NB4 (cell line): ENCODE measurements at regions not wholly inside any gene's neighbourhood (a gene's known extent, or its start where the extent isn't known, plus 50 kb on each side); places are given as distances from the start of the nearest gene placed in this dataset.

Experiments
- DNase-seq: peaks from one replicate; pipeline ENCODE4 v3.0.0; 2010; ENCODE audit warnings: low read depth
- H3K4me3 ChIP-seq: one replicate; pipeline ENCODE4 v1.5.1; 2011; ENCODE audit warnings: mild to moderate bottlenecking, low read depth, low read length, moderate library complexity
- MYC ChIP-seq: IDR thresholded peaks from 2 replicates; pipeline ENCODE4 v1.6.1; 2011; ENCODE audit warnings: low read depth, low read length
- POLR2A ChIP-seq: IDR thresholded peaks from 2 replicates; pipeline ENCODE4 v1.6.1; 2011; ENCODE audit warnings: mild to moderate bottlenecking; ENCODE audit not compliant: insufficient read length; ENCODE audit errors: extremely low read depth
- TF ChIP-seq, protein P1 (sequence below): IDR thresholded peaks from one replicate; pipeline ENCODE4 v1.5.1; 2012; ENCODE audit warnings: low read depth, low read length
- TF ChIP-seq, protein P2 (sequence below): IDR thresholded peaks from 2 replicates; pipeline ENCODE4 v1.6.1; 2011; ENCODE audit warnings: low read depth, low read length

DNA sequence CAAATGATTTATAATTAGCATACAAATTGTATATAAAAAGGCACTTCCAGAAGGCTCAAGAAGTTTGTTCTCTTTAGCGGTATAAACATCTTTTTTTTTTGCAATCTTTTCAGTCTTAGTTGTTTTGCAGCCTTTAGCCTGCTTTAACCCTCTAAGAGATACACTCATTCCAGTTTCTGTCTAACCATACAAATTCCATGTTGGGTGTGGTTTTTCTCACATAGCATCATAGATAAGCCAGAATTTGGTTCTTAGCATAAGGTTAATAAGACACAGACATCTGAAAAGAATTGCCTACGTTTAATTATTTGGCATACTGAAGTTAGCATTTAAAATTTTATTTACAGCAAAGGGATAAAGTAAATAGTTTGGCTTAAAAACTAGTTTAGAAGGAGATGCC is 92.5 kb upstream of the NPVF start:
- H3K4me3 ChIP-seq: no peak overlapping the region
- TF ChIP-seq, protein P1, sequence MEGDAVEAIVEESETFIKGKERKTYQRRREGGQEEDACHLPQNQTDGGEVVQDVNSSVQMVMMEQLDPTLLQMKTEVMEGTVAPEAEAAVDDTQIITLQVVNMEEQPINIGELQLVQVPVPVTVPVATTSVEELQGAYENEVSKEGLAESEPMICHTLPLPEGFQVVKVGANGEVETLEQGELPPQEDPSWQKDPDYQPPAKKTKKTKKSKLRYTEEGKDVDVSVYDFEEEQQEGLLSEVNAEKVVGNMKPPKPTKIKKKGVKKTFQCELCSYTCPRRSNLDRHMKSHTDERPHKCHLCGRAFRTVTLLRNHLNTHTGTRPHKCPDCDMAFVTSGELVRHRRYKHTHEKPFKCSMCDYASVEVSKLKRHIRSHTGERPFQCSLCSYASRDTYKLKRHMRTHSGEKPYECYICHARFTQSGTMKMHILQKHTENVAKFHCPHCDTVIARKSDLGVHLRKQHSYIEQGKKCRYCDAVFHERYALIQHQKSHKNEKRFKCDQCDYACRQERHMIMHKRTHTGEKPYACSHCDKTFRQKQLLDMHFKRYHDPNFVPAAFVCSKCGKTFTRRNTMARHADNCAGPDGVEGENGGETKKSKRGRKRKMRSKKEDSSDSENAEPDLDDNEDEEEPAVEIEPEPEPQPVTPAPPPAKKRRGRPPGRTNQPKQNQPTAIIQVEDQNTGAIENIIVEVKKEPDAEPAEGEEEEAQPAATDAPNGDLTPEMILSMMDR: no peak
- no peak for TF ChIP-seq POLR2A
- TF ChIP-seq MYC: no peak
- TF ChIP-seq, protein P2, sequence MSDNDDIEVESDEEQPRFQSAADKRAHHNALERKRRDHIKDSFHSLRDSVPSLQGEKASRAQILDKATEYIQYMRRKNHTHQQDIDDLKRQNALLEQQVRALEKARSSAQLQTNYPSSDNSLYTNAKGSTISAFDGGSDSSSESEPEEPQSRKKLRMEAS: no peak
- no peak for DNase-seq

DNA sequence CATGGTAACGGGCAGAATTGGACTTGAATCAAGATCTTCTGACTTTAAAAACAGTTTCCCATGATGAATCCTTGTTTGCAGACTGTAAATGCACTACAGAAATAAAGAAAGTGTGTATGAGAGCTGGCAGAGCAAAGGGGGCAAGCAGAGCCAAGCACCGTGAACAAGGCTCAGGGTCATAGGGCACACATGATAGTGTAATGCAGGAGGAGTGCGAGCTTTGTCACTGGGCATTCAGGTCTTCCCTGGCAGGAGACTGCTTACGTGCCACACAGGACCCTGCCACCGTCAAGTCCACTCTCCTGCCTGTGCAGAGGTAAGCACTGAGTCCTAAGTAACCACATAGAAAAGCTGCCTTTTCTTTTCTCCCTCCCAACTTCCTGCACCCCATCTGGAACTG is 93.1 kb upstream of the NPVF start:
- H3K4me3 ChIP-seq: no peak overlapping the region
- no peak for TF ChIP-seq POLR2A
- TF ChIP-seq, protein P1: no peak
- TF ChIP-seq, protein P2: no peak
- TF ChIP-seq MYC: no peak
- DNase-seq: no peak

GRCh38 chr7:25322473-25322872 is 94.2 kb upstream of the NPVF start:
- H3K4me3 ChIP-seq: no peak overlapping the region
- TF ChIP-seq, protein P1: no peak
- TF ChIP-seq MYC (no peak), POLR2A (no peak)
- TF ChIP-seq, protein P2: no peak

DNA sequence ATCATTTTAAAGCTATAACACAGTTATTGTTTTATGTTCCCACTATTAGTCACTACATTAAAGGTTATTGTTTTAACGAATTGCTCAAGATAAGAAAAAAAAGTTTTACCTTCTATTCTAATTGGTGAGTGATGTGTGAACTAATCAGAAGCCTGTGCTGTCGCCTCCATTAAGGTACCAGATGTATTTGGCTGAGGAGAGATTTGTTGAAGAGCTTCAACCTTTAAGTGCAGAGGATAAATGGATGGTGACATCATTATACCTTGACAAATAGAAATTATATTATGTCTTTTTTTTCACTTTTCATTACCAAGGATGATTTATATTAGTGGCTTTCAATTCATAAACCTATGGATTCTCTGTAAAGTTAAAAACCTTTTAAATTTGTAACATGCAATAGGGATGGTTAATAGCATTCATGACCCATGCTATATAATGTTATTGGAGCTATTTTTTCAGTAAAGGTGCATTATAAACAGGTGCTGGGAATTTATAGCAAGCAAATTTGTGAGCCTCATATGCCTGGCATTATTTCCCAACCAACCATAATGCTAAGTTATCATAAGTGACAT is 97.0 kb upstream of the NPVF start:
- DNase-seq: no peak
- TF ChIP-seq POLR2A (no peak), MYC (no peak)
- TF ChIP-seq, protein P1: no peak
- TF ChIP-seq, protein P2: no peak

More at GRCh38 chr7:25322473-25322872, 94.2 kb upstream of the NPVF start:
- DNase-seq: no peak

GRCh38 chr7:25326501-25327156 is 98.3 kb upstream of the NPVF start:
- DNase-seq: no peak
- TF ChIP-seq POLR2A: no peak
- TF ChIP-seq, protein P2: no peak
- TF ChIP-seq MYC: no peak
- TF ChIP-seq, protein P1: no peak
- H3K4me3 ChIP-seq: no peak overlapping the region

More for the DNA sequence above, 97.0 kb upstream of the NPVF start:
- no peak overlapping the region for H3K4me3 ChIP-seq
